ENCODE measurements at regions not wholly inside any gene's neighbourhood (a gene's known extent, or its start where the extent isn't known, plus 50 kb on each side); places are given as distances from the start of the nearest gene placed in this dataset.

GRCh38 chr9:2292733-2293132 is 277.6 kb downstream of the SMARCA2 start:
- TF ChIP-seq POLR2A (IDR thresholded peaks at IDR 0.05) (no peak), CTCF (IDR thresholded peaks at IDR 0.05 in 4 of 5, conservative IDR thresholded peaks at IDR 0.05 in 1 of 5) (no peak)

All from gastrocnemius medialis (tissue), 4 donors.